ENCODE measurements at regions not wholly inside any gene's neighbourhood (a gene's known extent, or its start where the extent isn't known, plus 50 kb on each side); places are given as distances from the start of the nearest gene placed in this dataset.

DNA sequence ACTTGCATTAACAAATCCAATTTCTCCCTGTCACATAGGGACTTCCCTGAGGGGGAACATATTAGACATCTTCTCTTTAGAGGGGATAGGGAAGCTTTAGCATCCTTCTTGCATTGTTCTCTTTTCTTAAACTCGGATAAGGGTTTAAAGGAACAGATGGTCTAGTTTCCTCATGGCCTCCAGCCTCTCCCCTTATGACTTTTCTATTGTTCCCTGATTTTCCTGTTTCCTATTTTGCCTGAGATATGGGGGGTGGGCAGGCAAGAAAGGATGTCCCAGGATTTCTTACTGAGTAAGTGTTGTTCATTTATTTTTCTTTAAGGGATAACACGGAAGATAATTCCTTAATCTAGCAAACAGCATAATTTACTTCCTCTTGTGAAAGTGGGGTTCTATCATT lies 107.7 kb upstream of the MAGEE2 start:
- H3K27ac ChIP-seq (ENCODE audit: low read depth in 1 of 2, low read length in 2 of 2) = no peak overlapping the region
- Mint-ChIP-seq H3K27ac (no peak overlapping the region), H3K4me1 (ENCODE audit: low read depth) (no peaks in the 10 kb centered on the region), H3K9me3 (no peaks in the 10 kb centered on the region), H3K4me3 (no peak overlapping the region), H3K27me3 (peaks cover 4% of the 10 kb centered on the region), H3K36me3 (ENCODE audit: low read depth) (no peaks in the 10 kb centered on the region)
- intact Hi-C loops (cut with DNase I, micrococcal nuclease) = no loop called here
- no peak overlapping the region for H3K4me3 ChIP-seq (ENCODE audit: low read length)
- no peak for DNase-seq
- ATAC-seq (ENCODE audit: poor library complexity) = no peak
- H3K27me3 ChIP-seq (ENCODE audit: control insufficient read depth in 1 of 2, insufficient read depth in 2 of 2, low read length in 2 of 2) = no peaks in the 10 kb centered on the region
- H3K36me3 ChIP-seq (ENCODE audit: insufficient read depth, low read length) = no peaks in the 10 kb centered on the region
- H3K9me3 ChIP-seq (ENCODE audit: control insufficient read depth in 1 of 2, insufficient read depth in 1 of 2, low read length in 2 of 2) = no peaks in the 10 kb centered on the region
- CTCF ChIA-PET = no interaction called here
- POLR2A ChIA-PET = no interaction called here
- TF ChIP-seq, protein P1, sequence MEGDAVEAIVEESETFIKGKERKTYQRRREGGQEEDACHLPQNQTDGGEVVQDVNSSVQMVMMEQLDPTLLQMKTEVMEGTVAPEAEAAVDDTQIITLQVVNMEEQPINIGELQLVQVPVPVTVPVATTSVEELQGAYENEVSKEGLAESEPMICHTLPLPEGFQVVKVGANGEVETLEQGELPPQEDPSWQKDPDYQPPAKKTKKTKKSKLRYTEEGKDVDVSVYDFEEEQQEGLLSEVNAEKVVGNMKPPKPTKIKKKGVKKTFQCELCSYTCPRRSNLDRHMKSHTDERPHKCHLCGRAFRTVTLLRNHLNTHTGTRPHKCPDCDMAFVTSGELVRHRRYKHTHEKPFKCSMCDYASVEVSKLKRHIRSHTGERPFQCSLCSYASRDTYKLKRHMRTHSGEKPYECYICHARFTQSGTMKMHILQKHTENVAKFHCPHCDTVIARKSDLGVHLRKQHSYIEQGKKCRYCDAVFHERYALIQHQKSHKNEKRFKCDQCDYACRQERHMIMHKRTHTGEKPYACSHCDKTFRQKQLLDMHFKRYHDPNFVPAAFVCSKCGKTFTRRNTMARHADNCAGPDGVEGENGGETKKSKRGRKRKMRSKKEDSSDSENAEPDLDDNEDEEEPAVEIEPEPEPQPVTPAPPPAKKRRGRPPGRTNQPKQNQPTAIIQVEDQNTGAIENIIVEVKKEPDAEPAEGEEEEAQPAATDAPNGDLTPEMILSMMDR (IDR thresholded peaks at IDR 0.05) = no peak
- no peaks in the 10 kb centered on the region for H3K4me1 ChIP-seq (ENCODE audit: insufficient read depth, low read length)

DNA sequence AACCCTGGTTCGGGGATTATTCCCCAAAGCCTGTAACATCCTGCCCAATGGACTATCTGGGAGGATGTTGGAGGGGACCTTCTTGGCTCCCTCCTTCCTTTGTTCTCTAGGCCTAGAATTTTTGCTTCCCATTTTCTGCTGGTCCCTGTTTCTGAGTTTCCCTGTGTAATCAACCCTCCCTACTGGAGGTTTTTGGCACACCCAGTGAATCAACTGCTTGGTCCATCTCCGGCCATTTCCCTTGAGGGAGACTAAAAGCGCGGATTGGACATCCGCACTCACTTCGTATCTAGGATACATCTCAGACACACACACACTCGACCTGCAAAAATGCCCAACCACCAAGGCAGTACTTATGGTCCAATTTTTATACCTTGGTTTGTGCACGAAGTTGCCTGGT lies 108.2 kb upstream of the MAGEE2 start:
- Histone ChIP-seq H3K36me3 (ENCODE audit: insufficient read depth, low read length) (no peaks in the 10 kb centered on the region), H3K27me3 (ENCODE audit: control insufficient read depth in 1 of 2, insufficient read depth in 2 of 2, low read length in 2 of 2) (no peaks in the 10 kb centered on the region), H3K4me3 (ENCODE audit: low read length) (no peak overlapping the region), H3K9me3 (ENCODE audit: control insufficient read depth in 1 of 2, insufficient read depth in 1 of 2, low read length in 2 of 2) (no peaks in the 10 kb centered on the region), H3K27ac (ENCODE audit: low read depth in 1 of 2, low read length in 2 of 2) (no peak overlapping the region), H3K4me1 (ENCODE audit: insufficient read depth, low read length) (no peaks in the 10 kb centered on the region)
- Mint-ChIP-seq H3K4me1 (ENCODE audit: low read depth) (no peaks in the 10 kb centered on the region), H3K4me3 (no peak overlapping the region), H3K9me3 (no peaks in the 10 kb centered on the region), H3K27me3 (peaks cover 4% of the 10 kb centered on the region), H3K36me3 (ENCODE audit: low read depth) (no peaks in the 10 kb centered on the region), H3K27ac (no peak overlapping the region)
- intact Hi-C loops (cut with DNase I, micrococcal nuclease) = no loop called here
- ChIA-PET POLR2A (no interaction called here), CTCF (no interaction called here)
- TF ChIP-seq, protein P1 (IDR thresholded peaks at IDR 0.05) = no peak
- ATAC-seq (ENCODE audit: poor library complexity) (no peak), DNase-seq (no peak)

DNA sequence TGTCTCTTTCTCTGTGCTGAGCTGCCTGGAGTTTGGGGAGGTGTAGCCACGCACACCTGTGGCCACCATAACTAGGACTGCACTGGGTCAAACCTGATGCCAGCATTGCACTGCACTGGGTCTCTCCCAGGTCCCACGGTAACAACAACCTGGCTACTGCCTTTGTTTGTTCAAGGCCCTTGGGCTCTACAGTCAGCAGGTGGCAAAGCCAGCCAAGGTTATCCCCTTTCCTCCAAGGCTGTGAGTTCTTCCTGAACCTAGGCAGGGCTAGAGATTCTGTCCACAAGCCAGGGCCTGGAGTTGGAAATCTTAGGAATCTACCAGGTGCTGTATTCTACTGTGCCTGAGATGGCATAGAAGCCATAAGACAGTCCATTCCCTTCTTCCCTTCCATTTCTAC lies 126.7 kb upstream of the MAGEE2 start:
- DNase-seq (no peak), ATAC-seq (ENCODE audit: poor library complexity) (no peak)
- Histone ChIP-seq H3K27ac (ENCODE audit: low read depth in 1 of 2, low read length in 2 of 2) (no peak overlapping the region), H3K4me1 (ENCODE audit: insufficient read depth, low read length) (no peaks in the 10 kb centered on the region), H3K36me3 (ENCODE audit: insufficient read depth, low read length) (no peaks in the 10 kb centered on the region), H3K9me3 (ENCODE audit: control insufficient read depth in 1 of 2, insufficient read depth in 1 of 2, low read length in 2 of 2) (no peaks in the 10 kb centered on the region), H3K4me3 (ENCODE audit: low read length) (no peak overlapping the region), H3K27me3 (ENCODE audit: control insufficient read depth in 1 of 2, insufficient read depth in 2 of 2, low read length in 2 of 2) (no peaks in the 10 kb centered on the region)
- intact Hi-C loops (cut with DNase I, micrococcal nuclease) = no loop called here
- Mint-ChIP-seq H3K9me3 (no peaks in the 10 kb centered on the region), H3K27me3 (no peaks in the 10 kb centered on the region), H3K4me1 (ENCODE audit: low read depth) (no peaks in the 10 kb centered on the region), H3K27ac (no peak overlapping the region), H3K36me3 (ENCODE audit: low read depth) (no peaks in the 10 kb centered on the region), H3K4me3 (no peak overlapping the region)
- TF ChIP-seq, protein P1 (IDR thresholded peaks at IDR 0.05) = no peak
- ChIA-PET CTCF (no interaction called here), POLR2A (no interaction called here)
